ENCODE measurements at regions not wholly inside any gene's neighbourhood (a gene's known extent, or its start where the extent isn't known, plus 50 kb on each side); places are given as distances from the start of the nearest gene placed in this dataset.

- DNase-seq (ENCODE audit: low read depth in 1 of 2, low spot score in 1 of 2): no peak
These were observed 237.6 kb upstream of the UBE2E3 start for GRCh38 chr2:180742801-180743200.

GRCh38 chr2:180739070-180739469 lies 241.3 kb upstream of the UBE2E3 start:
- no peak for DNase-seq (ENCODE audit: low read depth in 1 of 2, low spot score in 1 of 2)

- no peak for DNase-seq (ENCODE audit: low read depth in 1 of 2, low spot score in 1 of 2)
These were observed 244.6 kb upstream of the UBE2E3 start for GRCh38 chr2:180735799-180736198.

- DNase-seq (ENCODE audit: low read depth in 1 of 2, low spot score in 1 of 2): no peak
These were observed 246.0 kb upstream of the UBE2E3 start for GRCh38 chr2:180734382-180734781.

- DNase-seq (ENCODE audit: low read depth in 1 of 2, low spot score in 1 of 2): no peak
These were observed 247.1 kb upstream of the UBE2E3 start for GRCh38 chr2:180733330-180733729.

- no peak for DNase-seq (ENCODE audit: low read depth in 1 of 2, low spot score in 1 of 2)
These were observed 248.1 kb upstream of the UBE2E3 start for GRCh38 chr2:180732337-180732736.

- no peak for DNase-seq (ENCODE audit: low read depth in 1 of 2, low spot score in 1 of 2)
These were observed 249.4 kb upstream of the UBE2E3 start for GRCh38 chr2:180730976-180731375.

GRCh38 chr2:180728928-180729559 lies 251.4 kb upstream of the UBE2E3 start:
- no peak for DNase-seq (ENCODE audit: low read depth in 1 of 2, low spot score in 1 of 2)

GRCh38 chr2:180723712-180724111 lies 256.7 kb upstream of the UBE2E3 start:
- DNase-seq (ENCODE audit: low read depth in 1 of 2, low spot score in 1 of 2): no peak

GRCh38 chr2:180722551-180723239 lies 257.7 kb upstream of the UBE2E3 start:
- no peak for DNase-seq (ENCODE audit: low read depth in 1 of 2, low spot score in 1 of 2)

GRCh38 chr2:180720829-180721228 lies 259.6 kb upstream of the UBE2E3 start:
- no peak for DNase-seq (ENCODE audit: low read depth in 1 of 2, low spot score in 1 of 2)

- DNase-seq (ENCODE audit: low read depth in 1 of 2, low spot score in 1 of 2): no peak
These were observed 262.8 kb upstream of the UBE2E3 start for GRCh38 chr2:180717588-180717987.

- no peak for DNase-seq (ENCODE audit: low read depth in 1 of 2, low spot score in 1 of 2)
These were observed 263.9 kb upstream of the UBE2E3 start for GRCh38 chr2:180716186-180717180.

GRCh38 chr2:180715044-180715443 lies 265.4 kb upstream of the UBE2E3 start:
- DNase-seq (ENCODE audit: low read depth in 1 of 2, low spot score in 1 of 2): no peak

- DNase-seq (ENCODE audit: low read depth in 1 of 2, low spot score in 1 of 2): no peak
These were observed 270.8 kb upstream of the UBE2E3 start for GRCh38 chr2:180709392-180710145.

- DNase-seq (ENCODE audit: low read depth in 1 of 2, low spot score in 1 of 2): no peak
These were observed 272.6 kb upstream of the UBE2E3 start for GRCh38 chr2:180707884-180708205.

GRCh38 chr2:180707175-180707883 lies 273.1 kb upstream of the UBE2E3 start:
- no peak for DNase-seq (ENCODE audit: low read depth in 1 of 2, low spot score in 1 of 2)

- DNase-seq (ENCODE audit: low read depth in 1 of 2, low spot score in 1 of 2): no peak
These were observed 273.7 kb upstream of the UBE2E3 start for GRCh38 chr2:180706694-180707093.

GRCh38 chr2:180705551-180705950 lies 274.9 kb upstream of the UBE2E3 start:
- DNase-seq (ENCODE audit: low read depth in 1 of 2, low spot score in 1 of 2): no peak

GRCh38 chr2:180705122-180705521 lies 275.3 kb upstream of the UBE2E3 start:
- DNase-seq (ENCODE audit: low read depth in 1 of 2, low spot score in 1 of 2): no peak

Measured in activated T-helper 1 cell treated with anti-CD3 and anti-CD28 coated beads, Interleukin-2, amount 50 U/mL, for 16 hours (primary cell).